T-cell (primary cell): ENCODE measurements at regions not wholly inside any gene's neighbourhood (a gene's known extent, or its start where the extent isn't known, plus 50 kb on each side); places are given as distances from the start of the nearest gene placed in this dataset.

Experiments used
- ATAC-seq, 4 experiments: fragments of 200-7000 bp in 3 of 4; fragments of 150-1000 bp in 1 of 4; cut with Tn5 transposase; replicated peaks in 1 of 4; 1 replicate in 3 of 4; 2 replicates in 1 of 4; pipeline ENCODE4 v1.10.0; 2021; ENCODE audit warnings: moderate library complexity in 3 of 4, mild to moderate bottlenecking in 2 of 4, moderate number of reproducible peaks in 1 of 4
- CTCF ChIA-PET, 2 donors: fragments of 300-600 bp; sonication (Branson Sonifier 250); formaldehyde crosslinking; loops; one replicate each; lab custom pipeline; 2022; ENCODE audit warnings: antibody characterized with exemption in 2 of 2; lab: Charles Lee
- POLR2A ChIA-PET, 2 donors: fragments of 300-600 bp; sonication (Branson Sonifier 250); formaldehyde crosslinking; loops; one replicate each; lab custom pipeline; 2022; ENCODE audit warnings: antibody characterized with exemption in 2 of 2; lab: Charles Lee
- DNase-seq, 35 experiments: peaks; one replicate each; pipeline versions ENCODE4 v3.0.0 to v3.0.0-alpha.2; 2013 to 2023
- H3K27ac ChIP-seq: one replicate; pipeline ENCODE4 v1.5.1; 2013; ENCODE audit warnings: low read length
- H3K27me3 ChIP-seq, 2 experiments: replicated peaks in 1 of 2; 1 replicate in 1 of 2; 2 replicates in 1 of 2; pipeline versions ENCODE4 v1.6.1 to v1.7.0; 2013; ENCODE audit warnings: low read length in 1 of 2, mixed read lengths in 1 of 2; ENCODE audit not compliant: control insufficient read depth in 2 of 2, insufficient read depth in 2 of 2; ENCODE audit errors: extremely low read depth in 1 of 2
- H3K36me3 ChIP-seq, 2 donors: 1 replicate in 1 of 2; 2 replicates in 1 of 2; pipeline versions ENCODE4 v1.6.1 to v1.7.0; 2013; ENCODE audit warnings: low read length in 1 of 2; ENCODE audit not compliant: control insufficient read depth in 2 of 2, insufficient read depth in 1 of 2; ENCODE audit errors: extremely low read depth in 1 of 2
- H3K4me1 ChIP-seq, 2 experiments: 1 replicate in 1 of 2; 2 replicates in 1 of 2; pipeline versions ENCODE4 v1.6.1 to v1.7.0; 2013; ENCODE audit warnings: low read length in 2 of 2, mixed read lengths in 1 of 2; ENCODE audit not compliant: insufficient read depth in 2 of 2, control insufficient read depth in 1 of 2; ENCODE audit errors: extremely low read depth in 1 of 2
- H3K4me3 ChIP-seq, 2 donors: 1 replicate in 1 of 2; 2 replicates in 1 of 2; pipeline versions ENCODE4 v1.5.1 to v1.7.0; 2013; ENCODE audit warnings: mild to moderate bottlenecking in 2 of 2, low read length in 1 of 2, moderate library complexity in 1 of 2; ENCODE audit not compliant: control insufficient read depth in 1 of 2; ENCODE audit errors: extremely low read depth in 1 of 2
- H3K9me3 ChIP-seq: 2 replicates; pipeline ENCODE4 v1.7.0; 2013
- H3K27ac Mint-ChIP-seq, 2 donors: one replicate each; pipeline ENCODE4 v1.8.0; 2020 to 2021; ENCODE audit warnings: mild to moderate bottlenecking in 2 of 2, mixed read lengths in 2 of 2
- H3K27me3 Mint-ChIP-seq, 2 donors: one replicate each; pipeline ENCODE4 v1.8.0; 2021 to 2022; ENCODE audit warnings: mixed read lengths in 2 of 2
- H3K36me3 Mint-ChIP-seq: one replicate; pipeline ENCODE4 v1.8.0; 2021; ENCODE audit warnings: mixed read lengths
- H3K4me1 Mint-ChIP-seq, 3 donors: one replicate each; pipeline ENCODE4 v1.8.0; 2020 to 2022; ENCODE audit warnings: mixed read lengths in 3 of 3, mild to moderate bottlenecking in 1 of 3
- H3K4me3 Mint-ChIP-seq, 3 donors: one replicate each; pipeline ENCODE4 v1.8.0; 2020 to 2022; ENCODE audit warnings: mild to moderate bottlenecking in 3 of 3, mixed read lengths in 3 of 3, moderate library complexity in 3 of 3
- H3K9me3 Mint-ChIP-seq, 3 donors: one replicate each; pipeline ENCODE4 v1.8.0; 2020 to 2022; ENCODE audit warnings: mixed read lengths in 3 of 3
- WGBS: methylation state at CpG from one replicate; pipeline ENCODE4 v1.1.5; 2013; ENCODE audit warnings: missing lambda C conversion rate; ENCODE audit not compliant: insufficient coverage; 5-methylcytosine and 5-hydroxymethylcytosine counted together

- no peak for ATAC-seq
- no peak for DNase-seq
- no peaks in the 10 kb centered on the region for H3K4me1 ChIP-seq
- H3K27ac ChIP-seq: no peak overlapping the region
- ChIA-PET CTCF (no interaction called here), POLR2A (interaction anchor here in 1 of 2 donors (0.7 kb wide), 1 partner anchor 112 kb away, joined by 4 read pairs; no protein-coding TSS in a partner anchor)
- 86% methylated on average over 12 of the region's 12 CpGs for WGBS
- no peaks in the 10 kb centered on the region for H3K36me3 Mint-ChIP-seq
- peaks cover 5 to 6% of the 10 kb centered on the region in 2 donors for H3K27me3 Mint-ChIP-seq
- H3K36me3 ChIP-seq: no peaks in the 10 kb centered on the region
- H3K27me3 ChIP-seq: peaks cover 0 to 21% of the 10 kb centered on the region in 2 experiments
- H3K27ac Mint-ChIP-seq: no peak overlapping the region
- H3K9me3 ChIP-seq: no peaks in the 10 kb centered on the region
- H3K4me1 Mint-ChIP-seq: no peaks in the 10 kb centered on the region
- H3K9me3 Mint-ChIP-seq: no peaks in the 10 kb centered on the region
- H3K4me3 Mint-ChIP-seq: no peak overlapping the region
- no peak overlapping the region for H3K4me3 ChIP-seq
Measured at GRCh38 chr2:20558391-20559150, 92.3 kb downstream of the HS1BP3 start.

DNA sequence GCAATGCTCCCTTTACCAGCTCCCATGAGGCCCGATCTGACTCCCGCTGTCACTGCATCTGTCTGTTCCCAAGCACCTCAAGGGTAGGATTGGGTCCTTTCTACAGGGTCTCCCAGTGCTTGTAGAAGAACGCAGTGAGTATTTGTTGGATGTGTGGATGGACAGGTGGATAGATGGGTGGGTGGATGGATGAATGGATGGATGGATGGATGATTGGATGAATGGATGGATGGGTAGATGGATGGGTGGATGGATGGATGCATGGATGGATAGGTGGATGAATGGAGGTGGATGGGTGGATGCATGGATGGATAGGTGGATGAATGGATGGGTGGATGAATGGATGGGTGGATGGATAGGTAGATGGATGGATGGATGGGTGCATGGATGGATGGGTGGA, 91.6 kb downstream of the HS1BP3 start:
- ATAC-seq (no peak), DNase-seq (no peak)
- no peaks in the 10 kb centered on the region for H3K36me3 ChIP-seq
- Mint-ChIP-seq H3K27me3 (peaks cover 5 to 6% of the 10 kb centered on the region in 2 donors), H3K4me1 (no peaks in the 10 kb centered on the region), H3K36me3 (no peaks in the 10 kb centered on the region), H3K4me3 (no peak overlapping the region), H3K9me3 (no peaks in the 10 kb centered on the region), H3K27ac (no peak overlapping the region)
- 88% methylated on average over 3 of the region's 3 CpGs for WGBS
- no peaks in the 10 kb centered on the region for H3K4me1 ChIP-seq
- peaks cover 0 to 22% of the 10 kb centered on the region in 2 experiments for H3K27me3 ChIP-seq
- no peak overlapping the region for H3K27ac ChIP-seq
- ChIA-PET POLR2A (no interaction called here), CTCF (no interaction called here)
- H3K4me3 ChIP-seq: no peak overlapping the region
- H3K9me3 ChIP-seq: no peaks in the 10 kb centered on the region

GRCh38 chr2:20560011-20560410, 90.9 kb downstream of the HS1BP3 start:
- DNase-seq (no peak), ATAC-seq (no peak)
- ChIA-PET POLR2A (no interaction called here), CTCF (no interaction called here)
- H3K27ac Mint-ChIP-seq: no peak overlapping the region
- no peaks in the 10 kb centered on the region for H3K9me3 Mint-ChIP-seq
- no peak overlapping the region for H3K4me3 Mint-ChIP-seq
- no CpG with 5 or more reads among the region's 1 CpG for whole genome bisulfite sequencing
- no peaks in the 10 kb centered on the region for H3K36me3 ChIP-seq
- no peaks in the 10 kb centered on the region for H3K4me1 Mint-ChIP-seq
- no peak overlapping the region for H3K4me3 ChIP-seq
- no peaks in the 10 kb centered on the region for H3K36me3 Mint-ChIP-seq
- no peak overlapping the region for H3K27ac ChIP-seq
- H3K9me3 ChIP-seq: no peaks in the 10 kb centered on the region
- H3K27me3 ChIP-seq: peaks cover 0 to 25% of the 10 kb centered on the region in 2 experiments
- H3K27me3 Mint-ChIP-seq: peaks cover 6 to 7% of the 10 kb centered on the region in 2 donors
- no peaks in the 10 kb centered on the region for H3K4me1 ChIP-seq

DNA sequence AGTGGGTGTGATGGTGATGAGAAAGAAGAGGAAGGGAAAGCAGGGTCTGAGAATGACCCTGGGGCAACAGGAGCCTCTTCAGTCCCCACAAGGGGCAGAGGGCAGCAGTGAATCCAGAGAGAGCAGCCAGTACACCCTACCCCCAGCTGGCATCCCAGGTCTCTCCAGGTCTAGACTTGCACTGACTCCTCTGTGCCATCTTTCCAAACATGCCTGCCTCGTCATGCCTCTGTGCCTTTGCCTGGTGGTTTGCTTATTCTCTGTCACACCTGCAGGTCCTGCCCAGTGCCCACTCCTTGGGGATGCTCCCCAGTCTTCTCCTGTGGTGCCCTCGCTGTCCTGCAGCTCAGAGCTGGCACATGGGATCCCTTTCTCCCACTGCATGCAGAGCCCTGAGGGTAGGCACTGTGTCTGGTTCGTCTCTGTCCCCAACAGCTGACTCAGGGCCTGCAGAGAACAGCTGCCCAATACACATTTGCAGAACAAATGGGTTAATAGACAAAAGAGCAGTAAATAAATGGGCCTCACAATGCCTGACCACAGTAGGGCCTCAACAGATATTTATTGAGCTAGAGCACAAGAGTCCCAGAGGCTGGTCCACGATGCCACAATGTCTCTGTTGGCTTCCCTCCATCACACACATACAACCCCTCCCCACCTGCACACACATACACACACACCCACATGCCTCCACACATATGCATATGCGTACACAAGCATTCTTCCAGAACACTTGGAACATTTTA, 89.8 kb downstream of the HS1BP3 start:
- DNase-seq (no peak), ATAC-seq (no peak)
- Mint-ChIP-seq H3K9me3 (no peaks in the 10 kb centered on the region), H3K36me3 (no peaks in the 10 kb centered on the region), H3K27ac (no peak overlapping the region), H3K4me3 (no peak overlapping the region), H3K4me1 (no peaks in the 10 kb centered on the region), H3K27me3 (peaks cover 6 to 7% of the 10 kb centered on the region in 2 donors)
- H3K36me3 ChIP-seq: no peaks in the 10 kb centered on the region
- ChIA-PET CTCF (no interaction called here), POLR2A (no interaction called here)
- H3K4me1 ChIP-seq: no peaks in the 10 kb centered on the region
- WGBS: 62% methylated on average over 3 of the region's 5 CpGs
- H3K27me3 ChIP-seq: peaks cover 0 to 33% of the 10 kb centered on the region in 2 experiments
- H3K27ac ChIP-seq: no peak overlapping the region
- H3K4me3 ChIP-seq: no peak overlapping the region
- H3K9me3 ChIP-seq: no peaks in the 10 kb centered on the region

- Mint-ChIP-seq H3K36me3 (no peaks in the 10 kb centered on the region), H3K27ac (no peak overlapping the region), H3K4me3 (no peak overlapping the region), H3K4me1 (no peaks in the 10 kb centered on the region), H3K9me3 (no peaks in the 10 kb centered on the region), H3K27me3 (peaks cover 8% of the 10 kb centered on the region in 2 donors)
- no peak overlapping the region for H3K27ac ChIP-seq
- POLR2A ChIA-PET: no interaction called here
- H3K36me3 ChIP-seq: no peaks in the 10 kb centered on the region
- peaks cover 0 to 35% of the 10 kb centered on the region in 2 experiments for H3K27me3 ChIP-seq
- no peaks in the 10 kb centered on the region for H3K9me3 ChIP-seq
- ATAC-seq: no peak
- no peaks in the 10 kb centered on the region for H3K4me1 ChIP-seq
- no peak for DNase-seq
- 60% methylated on average over 1 of the region's 8 CpGs for WGBS
- CTCF ChIA-PET: no interaction called here
- no peak overlapping the region for H3K4me3 ChIP-seq
Measured at GRCh38 chr2:20561637-20562454, 89.1 kb downstream of the HS1BP3 start.

DNA sequence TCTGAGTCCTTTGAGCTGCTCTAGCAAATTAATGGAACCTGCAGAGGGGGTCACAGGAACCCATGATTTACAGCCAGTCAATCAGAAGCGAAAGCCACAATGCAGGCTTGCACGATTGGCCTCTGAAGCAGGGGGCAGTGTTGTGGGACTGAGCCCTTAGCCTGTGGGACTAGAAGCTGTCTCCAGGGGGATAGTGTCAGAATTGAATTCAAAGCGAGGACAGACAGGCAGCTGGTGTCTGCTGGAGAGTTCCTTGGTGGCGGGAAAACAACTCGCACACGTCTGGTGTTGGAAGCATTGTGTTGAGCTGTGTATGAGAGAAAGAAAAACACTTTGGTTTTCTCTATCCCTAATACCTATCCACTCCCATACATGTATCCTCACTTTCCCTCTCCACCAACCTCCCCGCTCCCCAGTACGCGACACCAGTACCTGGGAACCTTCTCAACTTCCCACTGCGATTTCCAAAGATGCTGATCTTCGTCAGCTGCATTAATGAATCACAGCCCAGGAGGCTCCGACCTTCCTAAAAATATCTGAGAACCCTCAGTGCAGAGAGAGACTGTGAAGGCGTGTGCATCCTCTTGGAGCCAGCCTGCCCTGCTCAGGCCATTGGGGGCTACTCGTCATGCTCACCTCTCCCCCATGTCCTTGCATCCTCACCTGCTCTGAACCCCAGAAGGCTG, 88.2 kb downstream of the HS1BP3 start:
- ChIA-PET CTCF (no interaction called here), POLR2A (no interaction called here)
- Mint-ChIP-seq H3K36me3 (no peaks in the 10 kb centered on the region), H3K4me1 (no peaks in the 10 kb centered on the region), H3K27me3 (peaks cover 10% of the 10 kb centered on the region in 2 donors), H3K4me3 (no peak overlapping the region), H3K27ac (no peak overlapping the region), H3K9me3 (no peaks in the 10 kb centered on the region)
- no peaks in the 10 kb centered on the region for H3K4me1 ChIP-seq
- ATAC-seq: no peak
- no peaks in the 10 kb centered on the region for H3K36me3 ChIP-seq
- WGBS: 82% methylated on average over 9 of the region's 14 CpGs
- no peak overlapping the region for H3K4me3 ChIP-seq
- DNase-seq: no peak
- no peaks in the 10 kb centered on the region for H3K9me3 ChIP-seq
- H3K27ac ChIP-seq: no peak overlapping the region
- H3K27me3 ChIP-seq: peaks cover 0 to 41% of the 10 kb centered on the region in 2 experiments
